ENCODE measurements at regions not wholly inside any gene's neighbourhood (a gene's known extent, or its start where the extent isn't known, plus 50 kb on each side); places are given as distances from the start of the nearest gene placed in this dataset.
A peak's percentile ranks its signal among the peaks of the same experiment; 100 is the strongest.

GRCh38 chr2:62578803-62579640, 73.0 kb upstream of the TMEM17 start:
- Histone ChIP-seq H3K4me1 (replicated peaks) (peaks cover 35% of the 10 kb centered on the region), H3K36me3 (no peaks in the 10 kb centered on the region), H3K27ac (peak overlapping the region; percentile 88), H3K9me3 (replicated peaks) (no peaks in the 10 kb centered on the region), H3K27me3 (replicated peaks) (no peaks in the 10 kb centered on the region), H3K4me3 (no peak overlapping the region)
- DNase-seq (ENCODE audit: low read depth in 1 of 2, low spot score in 2 of 2) = peak; percentile 52 to 64

GRCh38 chr2:62577994-62578781, 72.2 kb upstream of the TMEM17 start:
- peaks cover 40% of the 10 kb centered on the region for H3K4me1 ChIP-seq (replicated peaks)
- H3K36me3 ChIP-seq = no peaks in the 10 kb centered on the region
- no peaks in the 10 kb centered on the region for H3K9me3 ChIP-seq (replicated peaks)
- H3K4me3 ChIP-seq = no peak overlapping the region
- H3K27ac ChIP-seq = peak overlapping the region; percentile 88
- no peaks in the 10 kb centered on the region for H3K27me3 ChIP-seq (replicated peaks)
- DNase-seq (ENCODE audit: low read depth in 1 of 2, low spot score in 2 of 2) = peak; percentile 45 to 64

GRCh38 chr2:62576276-62576939, 70.4 kb upstream of the TMEM17 start:
- Histone ChIP-seq H3K27me3 (replicated peaks) (no peaks in the 10 kb centered on the region), H3K27ac (no peak overlapping the region), H3K9me3 (replicated peaks) (no peaks in the 10 kb centered on the region), H3K4me1 (replicated peaks) (peaks cover 41% of the 10 kb centered on the region), H3K4me3 (no peak overlapping the region), H3K36me3 (no peaks in the 10 kb centered on the region)
- no peak for DNase-seq (ENCODE audit: low read depth in 1 of 2, low spot score in 2 of 2)

- H3K9me3 ChIP-seq (replicated peaks) = no peaks in the 10 kb centered on the region
- H3K4me3 ChIP-seq = no peak overlapping the region
- no peak for DNase-seq (ENCODE audit: low read depth in 1 of 2, low spot score in 2 of 2)
- H3K27me3 ChIP-seq (replicated peaks) = no peaks in the 10 kb centered on the region
- H3K27ac ChIP-seq = no peak overlapping the region
- peaks cover 32% of the 10 kb centered on the region for H3K4me1 ChIP-seq (replicated peaks)
- H3K36me3 ChIP-seq = no peaks in the 10 kb centered on the region
Observed at GRCh38 chr2:62573936-62574335, 67.9 kb upstream of the TMEM17 start.

GRCh38 chr2:62573137-62573731, 67.2 kb upstream of the TMEM17 start:
- Histone ChIP-seq H3K4me3 (no peak overlapping the region), H3K27me3 (replicated peaks) (no peaks in the 10 kb centered on the region), H3K9me3 (replicated peaks) (no peaks in the 10 kb centered on the region), H3K27ac (no peak overlapping the region), H3K4me1 (replicated peaks) (peaks cover 25% of the 10 kb centered on the region), H3K36me3 (no peaks in the 10 kb centered on the region)
- DNase-seq (ENCODE audit: low read depth in 1 of 2, low spot score in 2 of 2) = no peak

- Histone ChIP-seq H3K36me3 (no peaks in the 10 kb centered on the region), H3K4me1 (replicated peaks) (peaks cover 10% of the 10 kb centered on the region; the same call in 1 of the 2 replicates), H3K27ac (no peak overlapping the region), H3K27me3 (replicated peaks) (no peaks in the 10 kb centered on the region), H3K4me3 (no peak overlapping the region), H3K9me3 (replicated peaks) (no peaks in the 10 kb centered on the region)
- DNase-seq (ENCODE audit: low read depth in 1 of 2, low spot score in 2 of 2) = no peak
Observed at GRCh38 chr2:62570861-62571698, 65.1 kb upstream of the TMEM17 start.

- no peak overlapping the region for H3K4me3 ChIP-seq
- no peaks in the 10 kb centered on the region for H3K36me3 ChIP-seq
- DNase-seq (ENCODE audit: low read depth in 1 of 2, low spot score in 2 of 2) = no peak
- no peaks in the 10 kb centered on the region for H3K27me3 ChIP-seq (replicated peaks)
- no peak overlapping the region for H3K27ac ChIP-seq
- 0 out of 2 replicates have a peak, but pooled peaks cover 6% of the 10 kb centered on the region for H3K4me1 ChIP-seq (replicated peaks)
- no peaks in the 10 kb centered on the region for H3K9me3 ChIP-seq (replicated peaks)
Observed at GRCh38 chr2:62569907-62570841, 64.2 kb upstream of the TMEM17 start.

- no peaks in the 10 kb centered on the region for H3K27me3 ChIP-seq (replicated peaks)
- no peak overlapping the region for H3K27ac ChIP-seq
- H3K9me3 ChIP-seq (replicated peaks) = no peaks in the 10 kb centered on the region
- no peaks in the 10 kb centered on the region for H3K36me3 ChIP-seq
- H3K4me3 ChIP-seq = no peak overlapping the region
- DNase-seq (ENCODE audit: low read depth in 1 of 2, low spot score in 2 of 2) = no peak
- H3K4me1 ChIP-seq (replicated peaks) = 0 out of 2 replicates have a peak, but pooled peaks cover 6% of the 10 kb centered on the region
Observed at GRCh38 chr2:62568983-62569837, 63.2 kb upstream of the TMEM17 start.

GRCh38 chr2:62568074-62568473, 62.1 kb upstream of the TMEM17 start:
- Histone ChIP-seq H3K36me3 (no peaks in the 10 kb centered on the region), H3K27ac (no peak overlapping the region), H3K4me3 (no peak overlapping the region), H3K9me3 (replicated peaks) (no peaks in the 10 kb centered on the region), H3K27me3 (replicated peaks) (no peaks in the 10 kb centered on the region), H3K4me1 (replicated peaks) (0 out of 2 replicates have a peak, but pooled peaks cover under 1% of the 10 kb centered on the region)
- DNase-seq (ENCODE audit: low read depth in 1 of 2, low spot score in 2 of 2) = no peak

- Histone ChIP-seq H3K9me3 (replicated peaks) (no peaks in the 10 kb centered on the region), H3K27ac (no peak overlapping the region), H3K4me1 (replicated peaks) (no peaks in the 10 kb centered on the region), H3K27me3 (replicated peaks) (no peaks in the 10 kb centered on the region), H3K4me3 (no peak overlapping the region), H3K36me3 (no peaks in the 10 kb centered on the region)
- DNase-seq (ENCODE audit: low read depth in 1 of 2, low spot score in 2 of 2) = no peak
Observed at GRCh38 chr2:62567669-62568068, 61.7 kb upstream of the TMEM17 start.

GRCh38 chr2:62566847-62567246, 60.9 kb upstream of the TMEM17 start:
- Histone ChIP-seq H3K4me3 (no peak overlapping the region), H3K4me1 (replicated peaks) (no peaks in the 10 kb centered on the region), H3K9me3 (replicated peaks) (no peaks in the 10 kb centered on the region), H3K27me3 (replicated peaks) (no peaks in the 10 kb centered on the region), H3K36me3 (no peaks in the 10 kb centered on the region), H3K27ac (no peak overlapping the region)
- no peak for DNase-seq (ENCODE audit: low read depth in 1 of 2, low spot score in 2 of 2)

Measured in SJSA1 (cell line).